H9 (cell line): ENCODE measurements at regions not wholly inside any gene's neighbourhood (a gene's known extent, or its start where the extent isn't known, plus 50 kb on each side); places are given as distances from the start of the nearest gene placed in this dataset.

ENCODE experiments used
- DNase-seq: peaks from one replicate; pipeline ENCODE4 v3.0.0-alpha.2; 2017
- H2AFZ ChIP-seq: one replicate; pipeline ENCODE4 v1.6.1; 2013; ENCODE audit warnings: mild to moderate bottlenecking, low read length, control low read depth, moderate library complexity
- H2AK5ac ChIP-seq: 2 replicates; pipeline ENCODE4 v1.6.1; 2013; ENCODE audit warnings: low read length, control low read depth, mixed read lengths; ENCODE audit not compliant: insufficient read length
- H2BK120ac ChIP-seq: one replicate; pipeline ENCODE4 v1.6.1; 2013; ENCODE audit warnings: low read depth, mild to moderate bottlenecking, low read length, control low read depth, inconsistent platforms; ENCODE audit not compliant: poor library complexity, severe bottlenecking
- H2BK12ac ChIP-seq: 2 replicates; pipeline ENCODE4 v1.6.1; 2013; ENCODE audit warnings: low read length, control low read depth, mixed read lengths, low read depth; ENCODE audit not compliant: insufficient read length
- H2BK15ac ChIP-seq: 2 replicates; pipeline ENCODE4 v1.6.1; 2013; ENCODE audit warnings: low read depth, low read length, control low read depth
- H2BK20ac ChIP-seq: one replicate; pipeline ENCODE4 v1.6.1; 2013; ENCODE audit warnings: low read depth, mild to moderate bottlenecking, low read length, control low read depth, inconsistent platforms; ENCODE audit not compliant: poor library complexity, severe bottlenecking
- H2BK5ac ChIP-seq: 2 replicates; pipeline ENCODE4 v1.6.1; 2013; ENCODE audit warnings: low read length, control low read depth, mixed read lengths; ENCODE audit not compliant: insufficient read length
- H3K14ac ChIP-seq: 2 replicates; pipeline ENCODE4 v1.6.1; 2013; ENCODE audit warnings: low read length, control low read depth; ENCODE audit not compliant: insufficient read depth
- H3K18ac ChIP-seq: 2 replicates; pipeline ENCODE4 v1.6.1; 2013; ENCODE audit warnings: low read depth, mild to moderate bottlenecking, mixed read lengths, low read length, control low read depth; ENCODE audit not compliant: insufficient read length
- H3K23ac ChIP-seq: 2 replicates; pipeline ENCODE4 v1.6.1; 2013; ENCODE audit warnings: low read length, control low read depth, mixed read lengths, low read depth; ENCODE audit not compliant: insufficient read length
- H3K23me2 ChIP-seq: 2 replicates; pipeline ENCODE4 v1.6.1; 2013; ENCODE audit warnings: low read depth, mild to moderate bottlenecking, mixed read lengths, low read length, control low read depth; ENCODE audit not compliant: insufficient read length, poor library complexity, severe bottlenecking
- H3K27ac ChIP-seq: 2 replicates; pipeline ENCODE4 v1.5.1; 2013; ENCODE audit warnings: low read length, control low read depth, mixed read lengths, low read depth; ENCODE audit not compliant: insufficient read length
- H3K27me3 ChIP-seq: 2 replicates; pipeline ENCODE4 v1.6.1; 2013; ENCODE audit warnings: low read length, control low read depth, inconsistent platforms; ENCODE audit not compliant: insufficient read depth
- H3K4ac ChIP-seq: 2 replicates; pipeline ENCODE4 v1.6.1; 2013; ENCODE audit warnings: low read depth, mild to moderate bottlenecking, control low read depth, inconsistent platforms, low read length, moderate library complexity
- H3K4me1 ChIP-seq: 2 replicates; pipeline ENCODE4 v1.6.1; 2013; ENCODE audit warnings: low read length, control low read depth, inconsistent platforms; ENCODE audit not compliant: insufficient read depth
- H3K4me2 ChIP-seq: 2 replicates; pipeline ENCODE4 v1.6.1; 2013; ENCODE audit warnings: low read length, control low read depth, mixed read lengths; ENCODE audit not compliant: insufficient read length, insufficient read depth
- H3K56ac ChIP-seq: 2 replicates; pipeline ENCODE4 v1.6.1; 2013; ENCODE audit warnings: low read depth, mild to moderate bottlenecking, mixed read lengths, low read length, control low read depth; ENCODE audit not compliant: insufficient read length
- H3K79me1 ChIP-seq: 2 replicates; pipeline ENCODE4 v1.6.1; 2013; ENCODE audit warnings: low read depth, mild to moderate bottlenecking, moderate library complexity, low read length, control low read depth, inconsistent platforms; ENCODE audit not compliant: insufficient read depth, poor library complexity, severe bottlenecking
- H3K79me2 ChIP-seq: 2 replicates; pipeline ENCODE4 v1.6.1; 2013; ENCODE audit warnings: low read length, control low read depth, inconsistent platforms; ENCODE audit not compliant: insufficient read depth
- H3K9ac ChIP-seq: 2 replicates; pipeline ENCODE4 v1.6.1; 2013; ENCODE audit warnings: low read length, control low read depth, mixed read lengths; ENCODE audit not compliant: insufficient read length; ENCODE audit errors: extremely low read depth
- H3K9me3 ChIP-seq: one replicate; pipeline ENCODE4 v1.6.1; 2013; ENCODE audit warnings: low read depth, low read length, inconsistent platforms; ENCODE audit not compliant: control insufficient read depth
- H3T11ph ChIP-seq: one replicate; pipeline ENCODE4 v1.6.1; 2013; ENCODE audit warnings: mild to moderate bottlenecking, low read length, control low read depth, inconsistent platforms
- H4K20me1 ChIP-seq: one replicate; pipeline ENCODE4 v1.6.1; 2013; ENCODE audit not compliant: control insufficient read depth, insufficient read length, insufficient read depth
- H4K5ac ChIP-seq: 2 replicates; pipeline ENCODE4 v1.6.1; 2013; ENCODE audit warnings: low read depth, mild to moderate bottlenecking, mixed read lengths, low read length, control low read depth; ENCODE audit not compliant: insufficient read length
- H4K8ac ChIP-seq: replicated peaks from 2 replicates; pipeline ENCODE4 v1.6.1; 2013; ENCODE audit warnings: low read length, control low read depth, mixed read lengths, low read depth; ENCODE audit not compliant: insufficient read length
- H4K91ac ChIP-seq: 2 replicates; pipeline ENCODE4 v1.6.1; 2013; ENCODE audit warnings: low read depth, mild to moderate bottlenecking, moderate library complexity, mixed read lengths, low read length, control low read depth; ENCODE audit not compliant: insufficient read length
- H3K27ac Mint-ChIP-seq, 3 experiments: 2 replicates in 2 of 3; 3 replicates in 1 of 3; pipeline ENCODE4 v1.8.0; 2020 to 2021; ENCODE audit warnings: mixed read lengths in 3 of 3, mild to moderate bottlenecking in 1 of 3, moderate library complexity in 1 of 3
- H3K27me3 Mint-ChIP-seq: 2 replicates; pipeline ENCODE4 v1.8.0; 2021; ENCODE audit warnings: low read depth, mild to moderate bottlenecking, moderate library complexity, mixed read lengths
- H3K36me3 Mint-ChIP-seq, 3 experiments: 2 replicates in 2 of 3; 3 replicates in 1 of 3; pipeline ENCODE4 v1.8.0; 2020 to 2021; ENCODE audit warnings: low read depth in 3 of 3, mixed read lengths in 3 of 3; ENCODE audit not compliant: insufficient read depth in 1 of 3
- H3K4me1 Mint-ChIP-seq, 2 experiments: 2 replicates each; pipeline ENCODE4 v1.8.0; 2020; ENCODE audit warnings: mixed read lengths in 2 of 2
- H3K4me3 Mint-ChIP-seq, 2 experiments: 2 replicates in 1 of 2; 3 replicates in 1 of 2; pipeline ENCODE4 v1.8.0; 2020 to 2021; ENCODE audit warnings: mild to moderate bottlenecking in 2 of 2, mixed read lengths in 2 of 2, moderate library complexity in 1 of 2
- H3K9me3 Mint-ChIP-seq, 2 experiments: 2 replicates in 1 of 2; 3 replicates in 1 of 2; pipeline ENCODE4 v1.8.0; 2020; ENCODE audit warnings: mild to moderate bottlenecking in 2 of 2, mixed read lengths in 2 of 2, moderate library complexity in 1 of 2
- WGBS: extraction: QIAGEN DNeasy Blood & Tissue Kit; methylation state at CpG from one replicate; pipeline ENCODE4 v1.1.7; 2013; ENCODE audit warnings: missing lambda C conversion rate, low lambda C conversion rate, mixed read lengths; ENCODE audit not compliant: insufficient read length; ENCODE audit errors: extremely low coverage; 5-methylcytosine and 5-hydroxymethylcytosine counted together
- TF ChIP-seq, protein P1 (sequence below): fragments of 200-600 bp; sonication (generic); conservative IDR thresholded peaks from 3 replicates; pipeline ENCODE4 v1.8.0; 2021; ENCODE audit warnings: antibody characterized with exemption, mild to moderate bottlenecking

DNA sequence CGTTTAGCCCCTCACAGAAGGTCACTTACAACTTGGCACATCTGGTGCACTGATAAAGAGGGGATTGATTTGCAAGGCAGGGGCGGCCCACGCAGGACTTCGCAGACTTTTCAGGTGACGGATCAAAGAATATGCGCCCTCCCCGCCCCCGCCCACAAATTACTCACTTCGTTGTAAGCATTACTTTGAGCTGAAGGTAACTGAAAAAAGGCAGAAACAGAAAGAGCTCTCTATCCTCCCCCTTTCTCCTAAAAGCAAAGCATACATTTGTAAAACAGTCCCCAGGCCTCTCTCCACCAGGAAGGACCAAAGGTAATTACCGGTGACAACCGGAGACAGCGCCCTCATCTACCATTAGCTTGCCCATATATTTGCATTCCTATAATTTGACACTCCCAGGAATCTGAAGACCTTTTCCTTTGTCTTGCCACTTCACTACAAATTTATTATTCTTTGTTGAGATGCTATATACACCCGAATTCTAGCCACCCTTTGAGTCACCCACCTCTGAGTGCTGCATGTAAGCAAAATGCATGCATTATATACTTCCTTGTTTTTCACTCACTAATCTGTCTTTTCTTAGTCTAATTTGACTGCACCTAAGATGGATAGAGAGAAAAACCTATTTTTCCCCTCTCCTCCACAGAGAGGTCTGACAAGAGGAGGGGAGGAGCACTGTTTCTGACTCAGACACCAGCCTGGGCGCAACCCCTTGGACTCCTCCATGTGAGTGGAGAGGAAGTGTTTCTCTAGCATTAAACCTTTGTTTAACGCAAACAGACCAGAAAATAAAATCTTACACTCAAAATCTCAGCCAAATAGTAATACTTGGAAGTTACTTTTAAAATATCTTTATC lies 74.7 kb upstream of the SPIN1 start:
- peak; percentile 70 for DNase-seq
- Histone ChIP-seq H3K4me1 (peaks cover 9% of the 10 kb centered on the region), H4K91ac (no peak overlapping the region), H3K23me2 (no peaks in the 10 kb centered on the region), H3K56ac (no peak overlapping the region), H2BK12ac (no peak overlapping the region), H3K4me2 (peak overlapping the region; percentile 35), H3K4ac (no peak overlapping the region), H3T11ph (no peak overlapping the region), H2AK5ac (no peak overlapping the region), H3K18ac (no peak overlapping the region), H3K27me3 (no peaks in the 10 kb centered on the region), H3K9ac (no peak overlapping the region), H2BK120ac (no peak overlapping the region), H2AFZ (peak overlapping the region; percentile 54), H4K5ac (no peak overlapping the region), H3K9me3 (no peaks in the 10 kb centered on the region), H4K20me1 (no peaks in the 10 kb centered on the region), H2BK15ac (no peak overlapping the region), H2BK20ac (no peak overlapping the region), H3K23ac (no peak overlapping the region), H3K14ac (no peak overlapping the region), H4K8ac (no peak overlapping the region), H3K79me2 (no peaks in the 10 kb centered on the region), H2BK5ac (no peak overlapping the region), H3K79me1 (no peaks in the 10 kb centered on the region), H3K27ac (peak overlapping the region; percentile 76)
- H3K4me3 Mint-ChIP-seq, result peak overlapping the region; percentile 40 to 71
- no CpG with 5 or more reads among the region's 15 CpGs for WGBS
- no peaks in the 10 kb centered on the region for H3K36me3 Mint-ChIP-seq
- peaks cover 37 to 41% of the 10 kb centered on the region in 2 experiments for H3K4me1 Mint-ChIP-seq
- H3K9me3 Mint-ChIP-seq, result peaks cover 0 to under 1% of the 10 kb centered on the region in 2 experiments; a peak in 1 of 5 replicates
- TF ChIP-seq, protein P1, sequence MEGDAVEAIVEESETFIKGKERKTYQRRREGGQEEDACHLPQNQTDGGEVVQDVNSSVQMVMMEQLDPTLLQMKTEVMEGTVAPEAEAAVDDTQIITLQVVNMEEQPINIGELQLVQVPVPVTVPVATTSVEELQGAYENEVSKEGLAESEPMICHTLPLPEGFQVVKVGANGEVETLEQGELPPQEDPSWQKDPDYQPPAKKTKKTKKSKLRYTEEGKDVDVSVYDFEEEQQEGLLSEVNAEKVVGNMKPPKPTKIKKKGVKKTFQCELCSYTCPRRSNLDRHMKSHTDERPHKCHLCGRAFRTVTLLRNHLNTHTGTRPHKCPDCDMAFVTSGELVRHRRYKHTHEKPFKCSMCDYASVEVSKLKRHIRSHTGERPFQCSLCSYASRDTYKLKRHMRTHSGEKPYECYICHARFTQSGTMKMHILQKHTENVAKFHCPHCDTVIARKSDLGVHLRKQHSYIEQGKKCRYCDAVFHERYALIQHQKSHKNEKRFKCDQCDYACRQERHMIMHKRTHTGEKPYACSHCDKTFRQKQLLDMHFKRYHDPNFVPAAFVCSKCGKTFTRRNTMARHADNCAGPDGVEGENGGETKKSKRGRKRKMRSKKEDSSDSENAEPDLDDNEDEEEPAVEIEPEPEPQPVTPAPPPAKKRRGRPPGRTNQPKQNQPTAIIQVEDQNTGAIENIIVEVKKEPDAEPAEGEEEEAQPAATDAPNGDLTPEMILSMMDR, result peak; percentile 66
- peak overlapping the region; percentile 85 to 98 (median 98) for H3K27ac Mint-ChIP-seq
- no peaks in the 10 kb centered on the region for H3K27me3 Mint-ChIP-seq
